Neural progenitor cell (in vitro differentiated cells): ENCODE measurements at regions not wholly inside any gene's neighbourhood (a gene's known extent, or its start where the extent isn't known, plus 50 kb on each side); places are given as distances from the start of the nearest gene placed in this dataset.

Experiments used
- DNase-seq: peaks from one replicate; pipeline ENCODE4 v3.0.0-alpha.2; 2016; ENCODE audit warnings: low spot score
- H2AFZ ChIP-seq: fragments of 200-600 bp; sonication (generic); replicated peaks from 2 replicates; pipeline ENCODE4 v1.6.1; 2016; ENCODE audit warnings: antibody characterized with exemption
- H3F3A ChIP-seq: fragments of 200-600 bp; sonication (generic); 2 replicates; pipeline ENCODE4 v1.6.1; 2016; ENCODE audit warnings: antibody characterized with exemption, low read depth
- H3K27ac ChIP-seq: fragments of 200-600 bp; sonication (generic); 2 replicates; pipeline ENCODE4 v1.5.1; 2016; ENCODE audit warnings: mild to moderate bottlenecking
- H3K27me3 ChIP-seq: fragments of 200-600 bp; sonication (generic); 2 replicates; pipeline ENCODE4 v1.6.1; 2016; ENCODE audit warnings: mild to moderate bottlenecking, moderate library complexity
- H3K36me3 ChIP-seq: fragments of 200-600 bp; sonication (generic); 2 replicates; pipeline ENCODE4 v1.5.1; 2016
- H3K4me1 ChIP-seq: fragments of 200-600 bp; sonication (generic); 2 replicates; pipeline ENCODE4 v1.6.1; 2016; ENCODE audit warnings: mixed run types
- H3K4me2 ChIP-seq: fragments of 200-600 bp; sonication (generic); 2 replicates; pipeline ENCODE4 v1.6.1; 2016
- H3K4me3 ChIP-seq: fragments of 200-600 bp; sonication (generic); 2 replicates; pipeline ENCODE4 v1.5.1; 2016
- H3K79me2 ChIP-seq: fragments of 200-600 bp; sonication (generic); 2 replicates; pipeline ENCODE4 v1.6.1; 2016; ENCODE audit warnings: low read depth
- H3K9ac ChIP-seq: fragments of 200-600 bp; sonication (generic); 2 replicates; pipeline ENCODE4 v1.6.1; 2016
- H3K9me3 ChIP-seq: fragments of 200-600 bp; sonication (generic); 2 replicates; pipeline ENCODE4 v1.5.1; 2016; ENCODE audit warnings: low read depth
- H4K20me1 ChIP-seq: fragments of 200-600 bp; sonication (generic); 2 replicates; pipeline ENCODE4 v1.6.1; 2016; ENCODE audit warnings: low read depth
- H3K27ac Mint-ChIP-seq: 3 replicates; pipeline ENCODE4 v1.8.0; 2021; ENCODE audit warnings: mixed read lengths
- H3K27me3 Mint-ChIP-seq: 2 replicates; pipeline ENCODE4 v1.8.0; 2022; ENCODE audit warnings: low read depth, mild to moderate bottlenecking, inconsistent platforms, moderate library complexity, mixed read lengths; ENCODE audit not compliant: insufficient read depth
- H3K36me3 Mint-ChIP-seq: 3 replicates; pipeline ENCODE4 v1.8.0; 2021; ENCODE audit warnings: mixed read lengths
- H3K4me1 Mint-ChIP-seq: 3 replicates; pipeline ENCODE4 v1.8.0; 2021; ENCODE audit warnings: mixed read lengths
- H3K4me3 Mint-ChIP-seq: 3 replicates; pipeline ENCODE4 v1.8.0; 2021; ENCODE audit warnings: mild to moderate bottlenecking, moderate library complexity, mixed read lengths
- H3K9me3 Mint-ChIP-seq: 3 replicates; pipeline ENCODE4 v1.8.0; 2020; ENCODE audit warnings: mixed read lengths
- EZH2 ChIP-seq: fragments of 200-600 bp; sonication (generic); IDR thresholded peaks from 2 replicates; pipeline ENCODE4 v1.6.1; 2017; ENCODE audit warnings: antibody characterized with exemption, mild to moderate bottlenecking, moderate library complexity
- EZH2phosphoT487 ChIP-seq: fragments of 200-600 bp; sonication (generic); IDR thresholded peaks from 2 replicates; pipeline ENCODE4 v1.6.1; 2017; ENCODE audit warnings: antibody characterized with exemption
- TF ChIP-seq, protein P1 (sequence below): fragments of 200-600 bp; sonication (generic); IDR thresholded peaks from 2 replicates; pipeline ENCODE4 v1.5.1; 2017; ENCODE audit warnings: antibody characterized with exemption, mild to moderate bottlenecking

DNA sequence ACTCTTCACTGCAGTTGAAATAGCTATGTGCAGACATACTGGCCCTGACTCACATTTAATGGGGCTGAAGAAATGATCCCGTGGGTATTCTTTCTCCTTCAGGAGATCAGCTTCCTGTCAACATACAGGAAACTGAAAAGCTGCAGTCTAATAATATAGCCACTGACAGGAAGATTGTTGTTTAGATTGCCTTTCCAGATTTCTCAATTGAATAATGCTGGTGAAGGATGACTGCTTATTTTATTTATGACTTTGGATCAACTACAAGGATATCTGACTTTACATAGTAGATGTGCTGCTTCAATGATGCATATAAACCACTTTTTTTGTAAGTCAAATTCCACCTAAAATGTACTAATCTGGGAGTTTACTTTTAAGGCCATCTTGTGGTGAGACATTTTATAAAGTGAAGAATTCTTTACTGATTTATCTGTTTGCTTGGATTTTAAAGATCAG lies 93.4 kb upstream of the MAP4K3 start:
- H3K4me3 Mint-ChIP-seq, result no peak overlapping the region
- no peak overlapping the region for H2AFZ ChIP-seq

GRCh38 chr2:39531220-39531777 lies 94.2 kb upstream of the MAP4K3 start:
- peaks cover 31% of the 10 kb centered on the region for H3K4me1 ChIP-seq
- H3K27me3 Mint-ChIP-seq, result peaks cover 2% of the 10 kb centered on the region

More for the DNA sequence above, 93.4 kb upstream of the MAP4K3 start:
- Mint-ChIP-seq H3K9me3 (peaks cover 4% of the 10 kb centered on the region), H3K36me3 (peaks cover 4% of the 10 kb centered on the region), H3K27me3 (peaks cover 5% of the 10 kb centered on the region), H3K4me1 (peaks cover 13% of the 10 kb centered on the region), H3K27ac (no peak overlapping the region)
- H3K9ac ChIP-seq, result no peak overlapping the region
- no peaks in the 10 kb centered on the region for H3K9me3 ChIP-seq
- DNase-seq, result no peak
- TF ChIP-seq EZH2phosphoT487, result no peak
- TF ChIP-seq, protein P1, sequence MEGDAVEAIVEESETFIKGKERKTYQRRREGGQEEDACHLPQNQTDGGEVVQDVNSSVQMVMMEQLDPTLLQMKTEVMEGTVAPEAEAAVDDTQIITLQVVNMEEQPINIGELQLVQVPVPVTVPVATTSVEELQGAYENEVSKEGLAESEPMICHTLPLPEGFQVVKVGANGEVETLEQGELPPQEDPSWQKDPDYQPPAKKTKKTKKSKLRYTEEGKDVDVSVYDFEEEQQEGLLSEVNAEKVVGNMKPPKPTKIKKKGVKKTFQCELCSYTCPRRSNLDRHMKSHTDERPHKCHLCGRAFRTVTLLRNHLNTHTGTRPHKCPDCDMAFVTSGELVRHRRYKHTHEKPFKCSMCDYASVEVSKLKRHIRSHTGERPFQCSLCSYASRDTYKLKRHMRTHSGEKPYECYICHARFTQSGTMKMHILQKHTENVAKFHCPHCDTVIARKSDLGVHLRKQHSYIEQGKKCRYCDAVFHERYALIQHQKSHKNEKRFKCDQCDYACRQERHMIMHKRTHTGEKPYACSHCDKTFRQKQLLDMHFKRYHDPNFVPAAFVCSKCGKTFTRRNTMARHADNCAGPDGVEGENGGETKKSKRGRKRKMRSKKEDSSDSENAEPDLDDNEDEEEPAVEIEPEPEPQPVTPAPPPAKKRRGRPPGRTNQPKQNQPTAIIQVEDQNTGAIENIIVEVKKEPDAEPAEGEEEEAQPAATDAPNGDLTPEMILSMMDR, result no peak
- H3K4me1 ChIP-seq, result peaks cover 24% of the 10 kb centered on the region
- no peaks in the 10 kb centered on the region for H3K27me3 ChIP-seq
- H3K36me3 ChIP-seq, result no peaks in the 10 kb centered on the region
- no peak overlapping the region for H3K4me2 ChIP-seq
- H4K20me1 ChIP-seq, result no peaks in the 10 kb centered on the region
- no peak overlapping the region for H3K27ac ChIP-seq
- H3K4me3 ChIP-seq, result no peak overlapping the region
- no peaks in the 10 kb centered on the region for H3K79me2 ChIP-seq
- H3F3A ChIP-seq, result peaks cover 23% of the 10 kb centered on the region

DNA sequence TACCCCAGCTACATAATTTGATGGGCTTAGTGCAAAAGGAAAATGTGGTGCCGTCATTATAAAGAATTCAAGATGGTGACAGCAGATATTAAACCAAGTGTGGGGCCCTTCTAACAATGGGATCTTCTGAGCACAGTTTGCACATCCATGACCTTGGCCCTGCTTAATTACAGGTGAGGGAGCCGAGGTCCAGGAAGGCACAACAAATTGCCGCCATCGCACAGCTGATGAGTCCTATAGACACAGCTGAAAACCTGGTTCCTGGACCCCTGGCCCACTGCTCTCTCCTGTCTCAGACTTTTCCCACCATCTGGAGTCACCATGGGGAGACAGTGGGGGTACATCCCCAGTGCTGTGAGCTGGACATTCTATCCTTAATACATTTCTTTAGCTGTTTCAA lies 95.8 kb upstream of the MAP4K3 start:
- no peak for DNase-seq
- Histone ChIP-seq H2AFZ (no peak overlapping the region), H4K20me1 (no peaks in the 10 kb centered on the region), H3K79me2 (no peaks in the 10 kb centered on the region), H3K9ac (no peak overlapping the region), H3K4me2 (no peak overlapping the region), H3K9me3 (no peaks in the 10 kb centered on the region), H3F3A (peaks cover 27% of the 10 kb centered on the region), H3K36me3 (no peaks in the 10 kb centered on the region), H3K4me1 (peaks cover 31% of the 10 kb centered on the region), H3K27ac (no peak overlapping the region), H3K27me3 (no peaks in the 10 kb centered on the region), H3K4me3 (no peak overlapping the region)
- TF ChIP-seq, protein P1, result no peak
- no peak for TF ChIP-seq EZH2
- TF ChIP-seq EZH2phosphoT487, result no peak
- Mint-ChIP-seq H3K27ac (no peak overlapping the region), H3K9me3 (peaks cover 4% of the 10 kb centered on the region), H3K36me3 (peaks cover 2% of the 10 kb centered on the region), H3K4me3 (no peak overlapping the region), H3K27me3 (peaks cover 2% of the 10 kb centered on the region), H3K4me1 (peaks cover 15% of the 10 kb centered on the region)

More at GRCh38 chr2:39531220-39531777, 94.2 kb upstream of the MAP4K3 start:
- Histone ChIP-seq H3K4me2 (no peak overlapping the region), H2AFZ (no peak overlapping the region), H3K79me2 (no peaks in the 10 kb centered on the region), H3K9me3 (no peaks in the 10 kb centered on the region), H3K27me3 (no peaks in the 10 kb centered on the region), H3K9ac (no peak overlapping the region), H3K4me3 (no peak overlapping the region), H3F3A (peaks cover 27% of the 10 kb centered on the region), H4K20me1 (no peaks in the 10 kb centered on the region), H3K36me3 (no peaks in the 10 kb centered on the region), H3K27ac (no peak overlapping the region)
- Mint-ChIP-seq H3K36me3 (peaks cover 2% of the 10 kb centered on the region), H3K4me3 (no peak overlapping the region), H3K9me3 (peaks cover 2% of the 10 kb centered on the region), H3K4me1 (peaks cover 15% of the 10 kb centered on the region), H3K27ac (no peak overlapping the region)
- DNase-seq, result no peak
- TF ChIP-seq EZH2phosphoT487 (no peak), EZH2 (no peak)
- TF ChIP-seq, protein P1, result no peak
